ENCODE measurements at regions not wholly inside any gene's neighbourhood (a gene's known extent, or its start where the extent isn't known, plus 50 kb on each side); places are given as distances from the start of the nearest gene placed in this dataset.

GRCh38 chr5:167877114-167877722 lies 414.2 kb upstream of the WWC1 start:
- no peaks in the 10 kb centered on the region for H3K79me2 ChIP-seq (ENCODE audit: control insufficient read depth, insufficient read depth, low read length)
- Mint-ChIP-seq H3K9me3 (ENCODE audit: insufficient read depth) (peaks cover 12% of the 10 kb centered on the region), H3K4me1 (no peaks in the 10 kb centered on the region), H3K27ac (no peak overlapping the region), H3K27me3 (no peaks in the 10 kb centered on the region), H3K4me3 (no peak overlapping the region)
- H2AFZ ChIP-seq (ENCODE audit: insufficient read depth, low read depth, low read length, poor library complexity, severe bottlenecking): no peak overlapping the region
- TF ChIP-seq EZH2 (IDR thresholded peaks at IDR 0.05; ENCODE audit: borderline replicate concordance, insufficient read depth, low read depth, low read length, poor library complexity, severe bottlenecking): no peak
- TF ChIP-seq CTCF (IDR thresholded peaks at IDR 0.05): no peak
- H3K27ac ChIP-seq (ENCODE audit: low read length in 2 of 2): no peak overlapping the region
- ATAC-seq (ENCODE audit: low read depth): no peak
- POLR2A ChIA-PET: no interaction called here
- H3K9ac ChIP-seq (ENCODE audit: low read length): no peak overlapping the region
- intact Hi-C loops (cut with micrococcal nuclease): no loop called here
- peaks cover 0 to 4% (median 0%) of the 10 kb centered on the region in 3 donors for H3K9me3 ChIP-seq (ENCODE audit: control extremely low read depth in 1 of 3, control insufficient read depth in 2 of 3, insufficient read depth in 1 of 3, low read length in 2 of 3)
- no peaks in the 10 kb centered on the region for H3K36me3 ChIP-seq (replicated peaks in 1 of 2; ENCODE audit: control extremely low read depth in 1 of 2, control insufficient read depth in 1 of 2, extremely low read depth in 1 of 2, insufficient read depth in 2 of 2, low read length in 1 of 2)
- H3K27me3 ChIP-seq (replicated peaks in 1 of 4; ENCODE audit: control extremely low read depth in 1 of 4, control insufficient read depth in 3 of 4, insufficient read depth in 4 of 4, low read length in 3 of 4): no peaks in the 10 kb centered on the region
- CTCF ChIA-PET: no interaction called here
- H3K4me1 ChIP-seq (ENCODE audit: control insufficient read depth in 2 of 2, insufficient read depth in 2 of 2, low read length in 2 of 2): no peaks in the 10 kb centered on the region
- H3K4me2 ChIP-seq (replicated peaks; ENCODE audit: low read depth, low read length, poor library complexity, severe bottlenecking): no peak overlapping the region
- WGBS (ENCODE audit: insufficient coverage): no CpG with 5 or more reads among the region's 5 CpGs
- no peak overlapping the region for H3K4me3 ChIP-seq (ENCODE audit: control extremely low read depth in 1 of 5, extremely low read depth in 1 of 5, insufficient read depth in 1 of 5, low read depth in 2 of 5, low read length in 4 of 5)
- no peaks in the 10 kb centered on the region for H4K20me1 ChIP-seq (ENCODE audit: control insufficient read depth, insufficient read depth, low read length, poor library complexity, severe bottlenecking)
- no peak for DNase-seq

- ChIA-PET POLR2A (no interaction called here), CTCF (no interaction called here)
- Histone ChIP-seq H3K9ac (ENCODE audit: low read length) (no peak overlapping the region), H3K4me2 (replicated peaks; ENCODE audit: low read depth, low read length, poor library complexity, severe bottlenecking) (no peak overlapping the region), H3K79me2 (ENCODE audit: control insufficient read depth, insufficient read depth, low read length) (no peaks in the 10 kb centered on the region), H3K4me1 (ENCODE audit: control insufficient read depth in 2 of 2, insufficient read depth in 2 of 2, low read length in 2 of 2) (no peaks in the 10 kb centered on the region), H3K4me3 (ENCODE audit: control extremely low read depth in 1 of 5, extremely low read depth in 1 of 5, insufficient read depth in 1 of 5, low read depth in 2 of 5, low read length in 4 of 5) (no peak overlapping the region), H3K27me3 (replicated peaks in 1 of 4; ENCODE audit: control extremely low read depth in 1 of 4, control insufficient read depth in 3 of 4, insufficient read depth in 4 of 4, low read length in 3 of 4) (no peaks in the 10 kb centered on the region), H3K27ac (ENCODE audit: low read length in 2 of 2) (no peak overlapping the region), H3K36me3 (replicated peaks in 1 of 2; ENCODE audit: control extremely low read depth in 1 of 2, control insufficient read depth in 1 of 2, extremely low read depth in 1 of 2, insufficient read depth in 2 of 2, low read length in 1 of 2) (no peaks in the 10 kb centered on the region), H4K20me1 (ENCODE audit: control insufficient read depth, insufficient read depth, low read length, poor library complexity, severe bottlenecking) (no peaks in the 10 kb centered on the region), H3K9me3 (ENCODE audit: control extremely low read depth in 1 of 3, control insufficient read depth in 2 of 3, insufficient read depth in 1 of 3, low read length in 2 of 3) (peaks cover 0 to 4% (median 0%) of the 10 kb centered on the region in 3 donors), H2AFZ (ENCODE audit: insufficient read depth, low read depth, low read length, poor library complexity, severe bottlenecking) (no peak overlapping the region)
- no peak for TF ChIP-seq EZH2 (IDR thresholded peaks at IDR 0.05; ENCODE audit: borderline replicate concordance, insufficient read depth, low read depth, low read length, poor library complexity, severe bottlenecking)
- no peak for TF ChIP-seq CTCF (IDR thresholded peaks at IDR 0.05)
- Mint-ChIP-seq H3K4me1 (no peaks in the 10 kb centered on the region), H3K27me3 (no peaks in the 10 kb centered on the region), H3K27ac (no peak overlapping the region), H3K4me3 (no peak overlapping the region), H3K9me3 (ENCODE audit: insufficient read depth) (peaks cover 12% of the 10 kb centered on the region)
- no peak for DNase-seq
- intact Hi-C loops (cut with micrococcal nuclease): no loop called here
- WGBS (ENCODE audit: insufficient coverage): no CpG with 5 or more reads among the region's 1 CpG
- ATAC-seq (ENCODE audit: low read depth): no peak
Measured at GRCh38 chr5:167877924-167878323, 413.5 kb upstream of the WWC1 start.
